Mesothelial cell of epicardium (in vitro differentiated cells): ENCODE measurements at regions not wholly inside any gene's neighbourhood (a gene's known extent, or its start where the extent isn't known, plus 50 kb on each side); places are given as distances from the start of the nearest gene placed in this dataset.

Experiments
- DNase-seq, 2 experiments: peaks; one replicate each; pipeline ENCODE4 v3.0.0; 2021; ENCODE audit warnings: low spot score in 2 of 2; ENCODE audit not compliant: unreplicated experiment in 2 of 2
- H3K27ac Mint-ChIP-seq: 2 replicates; pipeline ENCODE4 v1.8.0; 2021; ENCODE audit warnings: mixed read lengths
- H3K27me3 Mint-ChIP-seq: 2 replicates; pipeline ENCODE4 v1.8.0; 2021; ENCODE audit warnings: low read depth, mixed read lengths
- H3K36me3 Mint-ChIP-seq: 2 replicates; pipeline ENCODE4 v1.8.0; 2021; ENCODE audit warnings: mixed read lengths
- H3K4me1 Mint-ChIP-seq: 2 replicates; pipeline ENCODE4 v1.8.0; 2021; ENCODE audit warnings: mixed read lengths
- H3K4me3 Mint-ChIP-seq: 2 replicates; pipeline ENCODE4 v1.8.0; 2021; ENCODE audit warnings: mild to moderate bottlenecking, moderate library complexity, mixed read lengths
- H3K9me3 Mint-ChIP-seq: 2 replicates; pipeline ENCODE4 v1.8.0; 2021; ENCODE audit warnings: mixed read lengths
- TF ChIP-seq, protein P1 (sequence below): fragments of 200-600 bp; sonication (generic); IDR thresholded peaks from one replicate; pipeline ENCODE4 v1.5.0; 2021; ENCODE audit warnings: antibody characterized with exemption; ENCODE audit not compliant: unreplicated experiment

- H3K4me3 Mint-ChIP-seq = no peak overlapping the region
- H3K9me3 Mint-ChIP-seq = no peaks in the 10 kb centered on the region
- H3K36me3 Mint-ChIP-seq = no peaks in the 10 kb centered on the region
- H3K27ac Mint-ChIP-seq = no peak overlapping the region
- TF ChIP-seq, protein P1, sequence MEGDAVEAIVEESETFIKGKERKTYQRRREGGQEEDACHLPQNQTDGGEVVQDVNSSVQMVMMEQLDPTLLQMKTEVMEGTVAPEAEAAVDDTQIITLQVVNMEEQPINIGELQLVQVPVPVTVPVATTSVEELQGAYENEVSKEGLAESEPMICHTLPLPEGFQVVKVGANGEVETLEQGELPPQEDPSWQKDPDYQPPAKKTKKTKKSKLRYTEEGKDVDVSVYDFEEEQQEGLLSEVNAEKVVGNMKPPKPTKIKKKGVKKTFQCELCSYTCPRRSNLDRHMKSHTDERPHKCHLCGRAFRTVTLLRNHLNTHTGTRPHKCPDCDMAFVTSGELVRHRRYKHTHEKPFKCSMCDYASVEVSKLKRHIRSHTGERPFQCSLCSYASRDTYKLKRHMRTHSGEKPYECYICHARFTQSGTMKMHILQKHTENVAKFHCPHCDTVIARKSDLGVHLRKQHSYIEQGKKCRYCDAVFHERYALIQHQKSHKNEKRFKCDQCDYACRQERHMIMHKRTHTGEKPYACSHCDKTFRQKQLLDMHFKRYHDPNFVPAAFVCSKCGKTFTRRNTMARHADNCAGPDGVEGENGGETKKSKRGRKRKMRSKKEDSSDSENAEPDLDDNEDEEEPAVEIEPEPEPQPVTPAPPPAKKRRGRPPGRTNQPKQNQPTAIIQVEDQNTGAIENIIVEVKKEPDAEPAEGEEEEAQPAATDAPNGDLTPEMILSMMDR = no peak
- H3K4me1 Mint-ChIP-seq = no peaks in the 10 kb centered on the region
- no peak for DNase-seq
- H3K27me3 Mint-ChIP-seq = no peaks in the 10 kb centered on the region
Observed at GRCh38 chr3:176690083-176690869, 507.0 kb downstream of the TBL1XR1 start.

DNA sequence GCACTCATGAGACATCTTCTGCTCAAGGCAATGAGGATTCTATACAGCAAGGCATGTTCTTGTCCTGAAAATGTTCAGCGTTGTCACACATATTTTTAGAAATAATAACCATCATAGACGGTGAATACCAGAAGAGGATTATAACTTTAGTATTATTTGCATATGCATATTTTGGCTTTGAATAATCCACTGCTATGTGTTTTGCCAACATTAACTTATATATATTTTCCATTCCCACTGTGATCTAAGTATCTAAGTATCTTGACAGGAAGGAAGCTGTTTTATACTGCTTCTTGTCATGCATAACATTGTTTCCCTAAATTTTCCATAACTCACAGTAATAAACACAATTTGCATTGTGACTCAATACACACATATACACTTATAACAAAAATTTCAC lies 509.5 kb downstream of the TBL1XR1 start:
- TF ChIP-seq, protein P1 = no peak
- no peaks in the 10 kb centered on the region for H3K36me3 Mint-ChIP-seq
- no peak for DNase-seq
- no peaks in the 10 kb centered on the region for H3K4me1 Mint-ChIP-seq
- no peaks in the 10 kb centered on the region for H3K27me3 Mint-ChIP-seq
- H3K4me3 Mint-ChIP-seq = no peak overlapping the region
- no peak overlapping the region for H3K27ac Mint-ChIP-seq
- peaks cover 13% of the 10 kb centered on the region for H3K9me3 Mint-ChIP-seq

DNA sequence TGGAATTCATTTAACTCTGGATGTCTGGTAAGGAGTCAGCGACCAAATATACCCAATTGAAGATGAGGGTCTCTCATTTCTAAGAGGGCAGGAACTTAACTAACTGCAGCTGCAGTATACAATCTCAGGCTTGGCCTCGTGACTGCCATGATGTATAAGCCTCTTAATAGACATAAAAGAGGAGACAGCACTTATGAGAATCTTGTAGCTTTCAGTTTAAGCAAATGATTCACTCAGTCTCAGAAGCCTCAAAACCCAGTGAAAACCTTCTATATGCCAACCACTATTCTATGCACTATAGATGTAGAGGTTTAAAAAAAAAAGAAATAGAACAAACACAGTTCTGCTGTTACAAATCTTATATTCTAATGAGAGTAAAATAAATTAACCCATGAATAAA lies 513.9 kb downstream of the TBL1XR1 start:
- H3K4me3 Mint-ChIP-seq = no peak overlapping the region
- DNase-seq = no peak
- H3K36me3 Mint-ChIP-seq = peaks cover 3% of the 10 kb centered on the region
- H3K27me3 Mint-ChIP-seq = no peaks in the 10 kb centered on the region
- TF ChIP-seq, protein P1 = no peak
- no peaks in the 10 kb centered on the region for H3K4me1 Mint-ChIP-seq
- H3K9me3 Mint-ChIP-seq = peaks cover 45% of the 10 kb centered on the region
- H3K27ac Mint-ChIP-seq = no peak overlapping the region

DNA sequence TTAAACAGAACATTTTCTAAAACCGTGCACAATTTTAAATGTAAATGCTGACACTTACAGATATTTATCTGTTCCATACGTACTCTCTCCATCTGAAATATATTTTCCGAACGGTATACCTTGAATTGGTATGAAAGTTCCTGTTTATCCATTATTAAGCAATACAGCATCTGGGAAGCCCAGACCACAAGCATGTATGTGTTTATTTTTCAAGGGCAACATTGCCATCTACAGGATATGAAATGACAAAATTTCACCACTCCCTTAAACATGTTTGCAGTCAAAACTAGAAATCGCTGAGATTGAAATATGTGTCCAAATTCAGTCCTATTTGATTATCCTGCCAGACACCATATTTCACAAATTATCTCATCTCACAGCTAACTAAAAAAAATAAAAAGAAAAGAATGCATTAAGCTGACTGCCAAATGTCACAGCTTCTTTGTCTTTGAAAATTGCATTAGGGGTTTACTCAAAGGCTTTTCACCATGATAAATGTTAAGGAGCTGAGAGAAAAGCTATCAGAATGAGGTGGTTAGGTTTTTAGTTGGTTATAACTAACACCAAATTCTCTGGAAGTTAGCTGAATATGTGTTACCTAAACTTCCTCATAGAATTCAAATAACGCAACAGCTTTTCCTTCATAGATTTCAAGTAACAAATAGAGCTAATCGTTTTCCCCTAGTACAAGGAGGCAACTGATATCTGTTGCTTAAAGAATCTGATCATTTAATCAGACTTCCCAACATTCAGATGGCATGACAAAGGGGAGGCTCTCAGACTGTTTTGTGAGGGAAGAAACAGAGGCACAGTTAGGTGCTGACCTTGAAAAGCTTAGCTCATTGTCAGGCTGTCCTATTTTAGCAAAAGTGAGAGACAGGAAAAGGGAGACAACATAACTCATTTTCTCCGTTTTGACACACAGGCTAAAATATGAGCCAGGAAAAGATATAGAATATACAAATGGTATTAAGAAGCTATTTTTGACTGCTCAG lies 533.1 kb downstream of the TBL1XR1 start:
- H3K27ac Mint-ChIP-seq = peak overlapping the region; percentile 60
- no peak for DNase-seq

GRCh38 chr3:176663387-176663786 lies 533.9 kb downstream of the TBL1XR1 start:
- Mint-ChIP-seq H3K4me1 (peaks cover 25% of the 10 kb centered on the region), H3K9me3 (peaks cover 10% of the 10 kb centered on the region), H3K4me3 (no peak overlapping the region), H3K27ac (peak overlapping the region; percentile 60), H3K36me3 (no peaks in the 10 kb centered on the region), H3K27me3 (no peaks in the 10 kb centered on the region)
- TF ChIP-seq, protein P1 = no peak
- DNase-seq = no peak

More for the DNA sequence above, 533.1 kb downstream of the TBL1XR1 start:
- peaks cover 25% of the 10 kb centered on the region for H3K4me1 Mint-ChIP-seq
- H3K9me3 Mint-ChIP-seq = peaks cover 16% of the 10 kb centered on the region
- H3K4me3 Mint-ChIP-seq = no peak overlapping the region
- TF ChIP-seq, protein P1 = no peak
- no peaks in the 10 kb centered on the region for H3K27me3 Mint-ChIP-seq
- H3K36me3 Mint-ChIP-seq = peaks cover 4% of the 10 kb centered on the region
